Endometrial microvascular endothelial cells (primary cell): ENCODE measurements at regions not wholly inside any gene's neighbourhood (a gene's known extent, or its start where the extent isn't known, plus 50 kb on each side); places are given as distances from the start of the nearest gene placed in this dataset.

ENCODE experiments used
- in situ Hi-C: cut with HindIII; loops from 2 replicates; pipeline ENCODE4 v1.10.0; 2017; ENCODE audit warnings: low sequenced_read_pairs, low pct_unique_long_range_greater_than_20kb; ENCODE audit errors: inconsistent ontology term

- in situ Hi-C loops = no loop called here
Observed at GRCh38 chr22:49161002-49161850, 666.4 kb downstream of the BRD1 start.

GRCh38 chr22:49160261-49161001 is 667.2 kb downstream of the BRD1 start:
- in situ Hi-C loops = no loop called here

GRCh38 chr22:49159711-49160110 is 668.0 kb downstream of the BRD1 start:
- in situ Hi-C loops = no loop called here

GRCh38 chr22:49158741-49159564 is 668.7 kb downstream of the BRD1 start:
- in situ Hi-C loops = no loop called here

GRCh38 chr22:49157529-49158339 is 669.9 kb downstream of the BRD1 start:
- in situ Hi-C loops = no loop called here

- in situ Hi-C loops = no loop called here
Observed at GRCh38 chr22:49156662-49157285, 670.9 kb downstream of the BRD1 start.

- in situ Hi-C loops = no loop called here
Observed at GRCh38 chr22:49155770-49156580, 671.7 kb downstream of the BRD1 start.

GRCh38 chr22:49155039-49155769 is 672.5 kb downstream of the BRD1 start:
- in situ Hi-C loops = no loop called here

- in situ Hi-C loops = no loop called here
Observed at GRCh38 chr22:49154433-49154832, 673.2 kb downstream of the BRD1 start.

GRCh38 chr22:49153921-49154320 is 673.8 kb downstream of the BRD1 start:
- in situ Hi-C loops = no loop called here

- in situ Hi-C loops = no loop called here
Observed at GRCh38 chr22:49152939-49153770, 674.5 kb downstream of the BRD1 start.

- in situ Hi-C loops = no loop called here
Observed at GRCh38 chr22:49152127-49152938, 675.3 kb downstream of the BRD1 start.

- in situ Hi-C loops = no loop called here
Observed at GRCh38 chr22:49151256-49152126, 676.2 kb downstream of the BRD1 start.

GRCh38 chr22:49150801-49151221 is 676.9 kb downstream of the BRD1 start:
- in situ Hi-C loops = no loop called here
